GM12891 (cell line): ENCODE measurements at regions not wholly inside any gene's neighbourhood (a gene's known extent, or its start where the extent isn't known, plus 50 kb on each side); places are given as distances from the start of the nearest gene placed in this dataset.

Source experiments
- DNase-seq: peaks from one replicate; pipeline ENCODE4 v3.0.0; 2011; ENCODE audit warnings: low spot score; ENCODE audit not compliant: insufficient read length
- FAIRE-seq: peaks from 2 replicates; lab custom pipeline; 2011; peaks lifted over from hg19 to GRCh38; lab: Jason Lieb, UNC
- PAX5 ChIP-seq: IDR thresholded peaks from 2 replicates; pipeline ENCODE4 v1.6.1; 2011; ENCODE audit warnings: low read length, moderate library complexity, mild to moderate bottlenecking; ENCODE audit not compliant: insufficient read depth, severe bottlenecking
- POLR2A ChIP-seq: IDR thresholded peaks from 2 replicates; pipeline ENCODE4 v1.6.1; 2011; ENCODE audit warnings: low read depth, low read length, control low read depth
- POLR2AphosphoS5 ChIP-seq: IDR thresholded peaks from 2 replicates; pipeline ENCODE4 v1.6.1; 2011; ENCODE audit warnings: low read depth, low read length, control low read depth
- POU2F2 ChIP-seq: IDR thresholded peaks from 2 replicates; pipeline ENCODE4 v1.6.1; 2011; ENCODE audit warnings: low read depth, mild to moderate bottlenecking, control low read depth, low read length, moderate library complexity
- SPI1 ChIP-seq: IDR thresholded peaks from 2 replicates; pipeline ENCODE4 v1.6.1; 2011; ENCODE audit warnings: low read depth, low read length, control low read depth
- TAF1 ChIP-seq: IDR thresholded peaks from 2 replicates; pipeline ENCODE4 v1.6.1; 2011; ENCODE audit warnings: low read depth, low read length, control low read depth

DNA sequence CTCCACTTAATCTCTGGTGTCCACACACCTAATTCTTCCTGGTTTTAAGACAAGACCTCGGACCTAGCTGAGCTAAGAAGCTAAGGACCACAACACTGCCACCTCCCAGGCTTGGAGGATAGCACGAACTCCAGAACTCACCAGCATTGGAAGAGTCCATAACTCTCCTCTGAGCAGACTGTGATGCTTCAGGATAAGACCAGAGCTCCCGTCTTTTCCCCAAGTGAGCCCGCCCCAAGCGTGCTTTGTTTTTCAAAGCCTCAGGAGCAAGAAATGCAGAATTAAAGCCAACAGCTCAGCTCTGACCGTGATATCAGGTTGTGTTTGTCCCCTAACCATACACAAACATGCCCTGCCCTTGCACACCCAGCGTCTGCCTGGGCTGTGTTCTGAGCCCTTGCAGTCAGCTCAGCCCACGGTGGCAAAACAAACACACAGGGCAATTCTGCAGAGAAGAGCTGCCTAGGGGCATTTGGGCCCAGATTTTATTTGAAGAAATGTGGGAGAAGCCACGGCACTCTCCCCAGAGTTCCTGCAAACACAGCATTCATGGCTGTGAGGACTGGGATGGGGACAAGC is 145.4 kb downstream of the WDR11 start:
- FAIRE-seq = no peak

GRCh38 chr10:120997313-120997712 is 146.2 kb downstream of the WDR11 start:
- DNase-seq (no peak), FAIRE-seq (no peak)
- no peak for TF ChIP-seq PAX5

More for the DNA sequence above, 145.4 kb downstream of the WDR11 start:
- no peak for DNase-seq
- TF ChIP-seq POLR2A = no peak
- TF ChIP-seq SPI1 = no peak
- no peak for TF ChIP-seq PAX5
- TF ChIP-seq TAF1 = no peak
- no peak for TF ChIP-seq POLR2AphosphoS5
- no peak for TF ChIP-seq POU2F2

- no peak for FAIRE-seq
- DNase-seq = no peak
- no peak for TF ChIP-seq POLR2AphosphoS5
- TF ChIP-seq SPI1 = no peak
- no peak for TF ChIP-seq TAF1
- TF ChIP-seq POLR2A = no peak
- TF ChIP-seq POU2F2 = no peak
- TF ChIP-seq PAX5 = no peak
Observed at GRCh38 chr10:120997756-120998155, 146.6 kb downstream of the WDR11 start.

DNA sequence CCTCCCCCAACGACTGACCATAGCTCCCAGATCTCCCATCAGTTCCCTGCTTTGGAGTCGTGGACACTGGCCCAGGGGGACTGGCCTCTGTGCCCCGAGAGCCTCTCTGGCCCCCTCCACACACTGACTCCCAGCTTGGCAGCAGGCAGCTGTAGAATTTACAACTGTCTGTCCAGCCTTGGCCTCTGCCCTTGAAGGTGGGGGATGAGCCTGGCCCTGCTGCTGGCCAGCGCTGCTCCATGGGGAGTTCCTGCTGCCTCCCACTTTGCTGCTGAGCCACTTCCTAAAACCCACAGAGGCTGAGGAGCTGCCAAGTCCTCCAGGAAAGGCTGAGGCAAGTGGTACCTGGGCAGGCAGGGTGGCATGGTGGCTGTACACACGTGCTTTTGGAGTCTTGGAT is 147.1 kb downstream of the WDR11 start:
- no peak for TF ChIP-seq POLR2AphosphoS5
- TF ChIP-seq POLR2A = no peak
- no peak for TF ChIP-seq TAF1
- no peak for FAIRE-seq
- DNase-seq = no peak

DNA sequence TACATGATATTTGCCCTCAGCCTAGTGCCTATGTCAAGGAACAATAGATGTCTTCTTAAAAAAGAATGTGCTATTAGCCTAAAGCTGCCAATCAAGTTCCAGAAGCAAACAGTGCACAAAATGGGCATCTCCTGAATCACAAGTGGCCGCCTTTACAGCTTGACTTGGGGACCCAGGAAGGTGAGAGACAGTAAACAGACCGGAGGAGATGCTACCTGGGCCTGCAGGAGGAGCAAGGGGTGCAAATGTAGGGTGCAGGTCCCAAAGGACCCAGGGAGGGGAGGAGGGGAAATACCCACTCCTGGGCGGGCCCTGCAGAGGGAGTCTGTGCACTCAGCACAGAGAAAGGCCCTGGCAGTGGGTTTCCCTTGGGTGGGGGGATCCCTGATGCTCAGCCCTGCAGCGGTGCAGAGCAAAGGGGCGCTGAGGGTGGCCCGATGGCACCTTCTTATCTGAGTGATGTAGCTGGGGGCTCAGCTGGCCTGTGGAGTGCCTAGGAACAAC is 147.7 kb downstream of the WDR11 start:
- no peak for FAIRE-seq
- DNase-seq = no peak
- TF ChIP-seq POLR2AphosphoS5 (no peak), POLR2A (no peak)

GRCh38 chr10:120999868-121000267 is 148.7 kb downstream of the WDR11 start:
- no peak for FAIRE-seq
- TF ChIP-seq POLR2A (no peak), TAF1 (no peak), POU2F2 (no peak), SPI1 (no peak), POLR2AphosphoS5 (no peak), PAX5 (no peak)
- DNase-seq = no peak

GRCh38 chr10:121002586-121003205 is 151.5 kb downstream of the WDR11 start:
- TF ChIP-seq PAX5 = no peak
- TF ChIP-seq POU2F2 = no peak
- TF ChIP-seq TAF1 = no peak
- TF ChIP-seq POLR2A = no peak
- no peak for TF ChIP-seq POLR2AphosphoS5
- no peak for TF ChIP-seq SPI1
- no peak for DNase-seq
- FAIRE-seq = no peak

GRCh38 chr10:121005948-121006587 is 154.9 kb downstream of the WDR11 start:
- TF ChIP-seq POU2F2 (no peak), SPI1 (no peak), POLR2AphosphoS5 (no peak), TAF1 (no peak), POLR2A (no peak), PAX5 (no peak)
- DNase-seq (no peak), FAIRE-seq (no peak)

DNA sequence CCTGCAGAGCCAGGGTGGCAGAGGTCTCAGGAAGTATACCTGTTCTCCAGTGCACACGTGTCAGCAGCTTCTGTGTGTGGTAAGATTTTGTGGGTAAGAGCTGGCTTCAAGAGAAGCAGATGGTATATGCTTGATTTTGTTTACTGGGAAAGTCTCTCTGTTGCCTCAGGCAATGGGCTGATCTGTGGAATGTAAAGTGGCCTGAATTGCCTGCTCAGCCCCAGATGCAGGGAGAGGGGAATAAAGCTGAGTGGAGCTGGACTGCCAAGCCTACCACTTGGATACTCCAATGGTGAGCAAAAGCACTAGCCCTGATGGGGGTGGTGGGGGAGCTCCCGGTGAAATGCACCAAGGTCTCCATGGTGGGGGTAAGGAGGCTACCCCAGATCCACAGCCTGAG is 156.1 kb downstream of the WDR11 start:
- DNase-seq (no peak), FAIRE-seq (no peak)
- no peak for TF ChIP-seq POU2F2
- TF ChIP-seq PAX5 = no peak
- TF ChIP-seq TAF1 = no peak
- TF ChIP-seq POLR2AphosphoS5 = no peak
- no peak for TF ChIP-seq SPI1
- no peak for TF ChIP-seq POLR2A

GRCh38 chr10:121015916-121016315 is 164.8 kb downstream of the WDR11 start:
- DNase-seq (no peak), FAIRE-seq (no peak)
- TF ChIP-seq TAF1 (no peak), POLR2AphosphoS5 (no peak), PAX5 (no peak), SPI1 (no peak), POU2F2 (no peak), POLR2A (no peak)
